CD14-positive monocyte (primary cell): ENCODE measurements at regions not wholly inside any gene's neighbourhood (a gene's known extent, or its start where the extent isn't known, plus 50 kb on each side); places are given as distances from the start of the nearest gene placed in this dataset.

Experiments used
- DNase-seq, 3 donors: peaks; one replicate each; pipeline ENCODE4 v3.0.0-alpha.2; 2011 to 2022
- H2AFZ ChIP-seq: 2 replicates; pipeline ENCODE4 v1.6.0; 2012; ENCODE audit warnings: mild to moderate bottlenecking, low read depth, low read length, inconsistent platforms; ENCODE audit not compliant: insufficient read depth, poor library complexity, severe bottlenecking
- H3K27ac ChIP-seq, 2 donors: 1 replicate in 1 of 2; 2 replicates in 1 of 2; pipeline ENCODE4 v1.5.1; 2012 to 2013; ENCODE audit warnings: low read length in 2 of 2, control low read depth in 1 of 2, inconsistent platforms in 1 of 2, low read depth in 1 of 2, mild to moderate bottlenecking in 1 of 2
- H3K27me3 ChIP-seq, 2 donors: one replicate each; pipeline versions ENCODE4 v1.6.0 to v1.6.1; 2011 to 2013; ENCODE audit warnings: low read length in 2 of 2; ENCODE audit not compliant: control insufficient read depth in 2 of 2, insufficient read depth in 2 of 2
- H3K36me3 ChIP-seq, 2 donors: replicated peaks in 1 of 2; 1 replicate in 1 of 2; 2 replicates in 1 of 2; pipeline versions ENCODE4 v1.5.1 to v1.6.1; 2012 to 2013; ENCODE audit warnings: low read length in 2 of 2, control low read depth in 1 of 2, inconsistent platforms in 1 of 2, mild to moderate bottlenecking in 1 of 2; ENCODE audit not compliant: insufficient read depth in 2 of 2, control insufficient read depth in 1 of 2
- H3K4me1 ChIP-seq, 2 donors: 1 replicate in 1 of 2; 2 replicates in 1 of 2; pipeline versions ENCODE4 v1.5.1 to v1.6.1; 2012 to 2013; ENCODE audit warnings: low read length in 2 of 2, control low read depth in 1 of 2, inconsistent platforms in 1 of 2, mild to moderate bottlenecking in 1 of 2, moderate library complexity in 1 of 2; ENCODE audit not compliant: insufficient read depth in 2 of 2, control insufficient read depth in 1 of 2
- H3K4me2 ChIP-seq: replicated peaks from 2 replicates; pipeline ENCODE3; 2012; ENCODE audit warnings: low read length, moderate library complexity, mild to moderate bottlenecking; ENCODE audit not compliant: poor library complexity, severe bottlenecking; ENCODE audit errors: extremely low read depth
- H3K4me3 ChIP-seq, 3 experiments: fragments of 200-600 bp in 1 of 3; sonication (generic) in 1 of 3; replicated peaks in 1 of 3; 1 replicate in 2 of 3; 2 replicates in 1 of 3; pipeline ENCODE4 v1.5.1; 2011 to 2013; ENCODE audit warnings: low read length in 3 of 3, mild to moderate bottlenecking in 3 of 3, control low read depth in 2 of 3, low read depth in 2 of 3, inconsistent platforms in 1 of 3, moderate library complexity in 1 of 3
- H3K79me2 ChIP-seq: 2 replicates; pipeline ENCODE4 v1.6.0; 2012; ENCODE audit warnings: mild to moderate bottlenecking, control low read depth, inconsistent platforms, low read length, moderate library complexity; ENCODE audit not compliant: insufficient read depth
- H3K9ac ChIP-seq: 2 replicates; pipeline ENCODE4 v1.6.0; 2017; ENCODE audit warnings: low read length, mild to moderate bottlenecking; ENCODE audit not compliant: insufficient read depth, poor library complexity, severe bottlenecking
- H3K9me3 ChIP-seq, 2 donors: replicated peaks in 1 of 2; 1 replicate in 1 of 2; 2 replicates in 1 of 2; pipeline versions ENCODE4 v1.5.1 to v1.6.1; 2012 to 2013; ENCODE audit warnings: low read length in 2 of 2, control low read depth in 1 of 2; ENCODE audit not compliant: control insufficient read depth in 1 of 2, insufficient read depth in 1 of 2
- H4K20me1 ChIP-seq: 2 replicates; pipeline ENCODE4 v1.6.0; 2012; ENCODE audit warnings: mild to moderate bottlenecking, low read length, control low read depth, moderate library complexity; ENCODE audit not compliant: insufficient read depth
- H3K27ac Mint-ChIP-seq, 7 donors: one replicate each; pipeline ENCODE4 v1.8.0; 2020; ENCODE audit warnings: mild to moderate bottlenecking in 7 of 7, mixed read lengths in 7 of 7, moderate library complexity in 6 of 7, inconsistent platforms in 2 of 7
- H3K27me3 Mint-ChIP-seq, 3 donors: one replicate each; pipeline ENCODE4 v1.8.0; 2021 to 2022; ENCODE audit warnings: low read depth in 3 of 3, mild to moderate bottlenecking in 3 of 3, mixed read lengths in 3 of 3, moderate library complexity in 3 of 3, inconsistent platforms in 1 of 3
- H3K36me3 Mint-ChIP-seq, 2 donors: one replicate each; pipeline ENCODE4 v1.8.0; 2020; ENCODE audit warnings: mixed read lengths in 2 of 2, inconsistent platforms in 1 of 2, mild to moderate bottlenecking in 1 of 2
- H3K4me1 Mint-ChIP-seq: one replicate; pipeline ENCODE4 v1.8.0; 2020; ENCODE audit warnings: mild to moderate bottlenecking, mixed read lengths
- H3K4me3 Mint-ChIP-seq, 2 donors: one replicate each; pipeline ENCODE4 v1.8.0; 2020; ENCODE audit warnings: mild to moderate bottlenecking in 2 of 2, mixed read lengths in 2 of 2, moderate library complexity in 1 of 2
- H3K9me3 Mint-ChIP-seq, 7 donors: one replicate each; pipeline ENCODE4 v1.8.0; 2020 to 2022; ENCODE audit warnings: mixed read lengths in 7 of 7, mild to moderate bottlenecking in 6 of 7, moderate library complexity in 6 of 7, inconsistent platforms in 2 of 7
- WGBS: methylation state at CpG from one replicate; pipeline ENCODE4 v1.1.5; 2013; ENCODE audit warnings: missing lambda C conversion rate; ENCODE audit not compliant: insufficient coverage; 5-methylcytosine and 5-hydroxymethylcytosine counted together
- intact Hi-C, 2 donors: fragments of 100-400 bp; cut with micrococcal nuclease; formaldehyde crosslinking; loops; one replicate each; pipeline versions ENCODE4 v1.15.0 to v1.15.1; 2023
- TF ChIP-seq, protein P1 (sequence below): fragments of 200-600 bp; IDR thresholded peaks from one replicate; pipeline ENCODE4 v1.8.0; 2022; ENCODE audit warnings: antibody characterized with exemption, mild to moderate bottlenecking

GRCh38 chr1:70856201-70856600 is 191.4 kb downstream of the PTGER3 start:
- no peak overlapping the region for H3K27ac ChIP-seq
- H3K27me3 Mint-ChIP-seq: peaks cover 1 to 2% (median 1%) of the 10 kb centered on the region in 3 donors
- no peaks in the 10 kb centered on the region for H3K36me3 ChIP-seq
- no peaks in the 10 kb centered on the region for H3K36me3 Mint-ChIP-seq
- no peaks in the 10 kb centered on the region for H4K20me1 ChIP-seq
- TF ChIP-seq, protein P1, sequence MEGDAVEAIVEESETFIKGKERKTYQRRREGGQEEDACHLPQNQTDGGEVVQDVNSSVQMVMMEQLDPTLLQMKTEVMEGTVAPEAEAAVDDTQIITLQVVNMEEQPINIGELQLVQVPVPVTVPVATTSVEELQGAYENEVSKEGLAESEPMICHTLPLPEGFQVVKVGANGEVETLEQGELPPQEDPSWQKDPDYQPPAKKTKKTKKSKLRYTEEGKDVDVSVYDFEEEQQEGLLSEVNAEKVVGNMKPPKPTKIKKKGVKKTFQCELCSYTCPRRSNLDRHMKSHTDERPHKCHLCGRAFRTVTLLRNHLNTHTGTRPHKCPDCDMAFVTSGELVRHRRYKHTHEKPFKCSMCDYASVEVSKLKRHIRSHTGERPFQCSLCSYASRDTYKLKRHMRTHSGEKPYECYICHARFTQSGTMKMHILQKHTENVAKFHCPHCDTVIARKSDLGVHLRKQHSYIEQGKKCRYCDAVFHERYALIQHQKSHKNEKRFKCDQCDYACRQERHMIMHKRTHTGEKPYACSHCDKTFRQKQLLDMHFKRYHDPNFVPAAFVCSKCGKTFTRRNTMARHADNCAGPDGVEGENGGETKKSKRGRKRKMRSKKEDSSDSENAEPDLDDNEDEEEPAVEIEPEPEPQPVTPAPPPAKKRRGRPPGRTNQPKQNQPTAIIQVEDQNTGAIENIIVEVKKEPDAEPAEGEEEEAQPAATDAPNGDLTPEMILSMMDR: no peak
- H3K27me3 ChIP-seq: no peaks in the 10 kb centered on the region
- H3K27ac Mint-ChIP-seq: no peak overlapping the region
- no peak overlapping the region for H3K4me3 Mint-ChIP-seq
- H3K79me2 ChIP-seq: no peaks in the 10 kb centered on the region
- H3K4me1 ChIP-seq: no peaks in the 10 kb centered on the region
- H3K9me3 ChIP-seq: no peaks in the 10 kb centered on the region
- H3K4me1 Mint-ChIP-seq: peaks cover 7% of the 10 kb centered on the region
- no peak overlapping the region for H2AFZ ChIP-seq
- H3K4me2 ChIP-seq: no peak overlapping the region
- intact Hi-C loops: no loop called here
- H3K9me3 Mint-ChIP-seq: peaks cover 1 to 13% (median 6%) of the 10 kb centered on the region in 7 donors
- no peak overlapping the region for H3K4me3 ChIP-seq
- DNase-seq: peak in 1 of 3 donors; percentile 2
- WGBS: no CpG with 5 or more reads among the region's 2 CpGs
- H3K9ac ChIP-seq: no peak overlapping the region

DNA sequence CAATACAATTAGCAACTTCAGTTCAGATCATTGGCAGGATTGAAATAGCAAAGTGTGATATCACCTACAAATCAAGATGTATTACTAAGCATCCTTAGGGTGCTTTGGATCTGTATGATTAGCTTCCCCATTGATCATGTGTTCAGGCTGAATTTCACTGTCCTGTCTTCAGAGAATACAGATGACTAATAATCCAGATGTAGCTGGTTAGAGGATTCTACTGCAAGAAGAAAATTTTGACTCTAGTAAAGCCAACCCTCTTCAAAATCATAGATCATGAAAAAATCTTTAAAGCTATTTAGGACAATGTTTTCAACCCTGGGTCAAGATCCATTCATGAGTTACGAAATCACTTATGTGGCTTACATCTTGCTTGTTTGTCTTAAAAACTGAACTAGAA is 184.4 kb downstream of the PTGER3 start:
- no peak overlapping the region for H3K27ac ChIP-seq
- Mint-ChIP-seq H3K36me3 (no peaks in the 10 kb centered on the region), H3K27me3 (peaks cover 1 to 8% (median 5%) of the 10 kb centered on the region in 3 donors), H3K4me3 (no peak overlapping the region), H3K27ac (no peak overlapping the region), H3K9me3 (no peaks in the 10 kb centered on the region), H3K4me1 (peaks cover 16% of the 10 kb centered on the region)
- no peak overlapping the region for H3K4me3 ChIP-seq
- H3K9ac ChIP-seq: no peak overlapping the region
- H3K9me3 ChIP-seq: no peaks in the 10 kb centered on the region
- no peak overlapping the region for H2AFZ ChIP-seq
- no peaks in the 10 kb centered on the region for H3K79me2 ChIP-seq
- H3K4me2 ChIP-seq: no peak overlapping the region
- WGBS: no CpG with 5 or more reads among the region's 1 CpG
- no peak for DNase-seq
- H3K36me3 ChIP-seq: no peaks in the 10 kb centered on the region
- H4K20me1 ChIP-seq: no peaks in the 10 kb centered on the region
- H3K4me1 ChIP-seq: peaks cover 0 to 9% of the 10 kb centered on the region in 2 donors
- intact Hi-C loops: no loop called here
- TF ChIP-seq, protein P1: no peak
- no peaks in the 10 kb centered on the region for H3K27me3 ChIP-seq
